Erythroblast (primary cell): ENCODE measurements at regions not wholly inside any gene's neighbourhood (a gene's known extent, or its start where the extent isn't known, plus 50 kb on each side); places are given as distances from the start of the nearest gene placed in this dataset.
"Not testable (repeated sequence)": the region's sequence is repeated elsewhere in the genome, so short reads cannot be mapped to it uniquely, and the experiment has no call there.

ENCODE experiments used
- DNase-seq, 2 experiments: peaks; one replicate each; lab custom pipeline; 2025; lab: John Stamatoyannopoulos, UW
- GATA1 ChIP-seq: IDR thresholded peaks from 2 replicates; pipeline ENCODE4 v1.6.1; 2011; ENCODE audit warnings: low read depth, mild to moderate bottlenecking, control low read depth, low read length, moderate library complexity
- POLR2A ChIP-seq: IDR thresholded peaks from 2 replicates; pipeline ENCODE4 v1.6.1; 2011; ENCODE audit warnings: mild to moderate bottlenecking, low read length

DNA sequence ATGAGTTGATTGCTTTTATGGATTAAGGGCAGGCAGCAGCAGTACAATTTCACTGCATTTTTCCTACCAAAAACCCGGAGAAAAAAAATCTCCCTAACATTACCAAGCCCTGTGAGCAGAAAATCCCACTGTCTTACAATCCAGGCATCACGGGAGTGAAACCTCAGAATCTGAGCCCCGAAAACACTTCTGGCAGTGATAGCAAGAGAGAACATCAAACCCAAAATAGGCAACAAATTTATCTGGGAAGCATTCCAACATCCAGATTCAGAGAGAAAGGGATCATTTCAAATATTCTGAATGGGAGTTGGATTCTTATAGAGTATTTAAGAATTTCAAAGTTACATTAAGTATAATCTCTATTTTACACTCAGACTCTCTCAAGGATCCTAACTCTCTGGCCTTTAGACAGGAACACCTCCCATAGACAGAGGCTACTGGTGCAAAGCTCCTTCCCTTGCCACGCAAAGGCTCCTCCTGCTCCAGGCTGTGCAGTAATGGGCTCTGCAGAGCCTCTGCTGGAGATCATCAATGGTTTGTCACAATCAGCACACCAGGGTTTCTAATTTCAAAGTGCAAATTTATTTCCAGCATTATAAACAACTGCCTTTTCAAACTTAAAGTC lies 256.9 kb downstream of the PARM1 start:
- TF ChIP-seq POLR2A (no peak), GATA1 (no peak)
- no peak for DNase-seq

DNA sequence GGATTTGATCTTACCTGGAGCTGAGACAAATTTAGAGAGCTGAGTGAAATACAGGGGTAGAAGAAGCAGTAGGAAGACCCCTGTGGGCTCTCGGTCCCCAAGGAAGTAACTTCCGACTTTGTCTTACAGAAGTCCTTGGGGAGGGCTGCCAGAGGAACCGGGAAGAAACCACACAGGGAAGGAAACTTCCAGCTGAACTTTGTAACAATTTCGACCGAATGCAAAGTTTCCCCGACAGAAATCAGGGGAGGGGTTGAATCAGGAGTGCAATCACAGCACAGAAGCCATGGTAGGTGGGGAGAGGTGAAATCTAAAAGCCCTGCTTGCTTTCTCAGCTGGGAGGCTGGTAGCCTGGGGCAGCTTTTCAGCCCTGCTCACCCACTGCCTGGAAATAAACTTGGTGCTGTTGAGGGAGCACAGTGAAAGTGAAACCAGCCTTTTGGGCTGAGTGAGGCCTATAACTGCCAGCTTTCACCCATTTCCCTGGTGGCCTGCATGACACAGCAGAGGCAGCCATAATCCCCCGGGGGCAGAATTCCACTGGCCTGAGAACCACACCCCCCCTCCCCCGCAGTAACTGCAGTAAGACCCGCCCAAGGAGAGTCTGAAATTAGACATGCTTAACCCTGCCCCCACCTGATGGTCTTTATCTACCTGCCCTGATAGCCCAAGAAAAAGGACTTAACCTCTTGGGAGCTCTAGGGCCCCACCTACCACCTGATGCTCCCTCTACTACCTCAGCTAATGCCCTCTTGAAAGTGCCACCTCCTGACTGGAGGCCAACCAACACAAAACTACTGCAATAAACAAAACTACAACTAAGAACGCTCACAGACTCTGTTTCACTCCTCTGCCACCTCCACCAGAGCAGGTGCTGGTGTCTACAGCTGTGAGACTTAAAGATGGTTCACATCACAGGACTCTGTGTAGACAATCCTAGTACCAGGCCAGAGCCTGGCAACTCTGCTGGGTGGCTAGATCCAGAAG lies 248.2 kb downstream of the PARM1 start:
- no peak for TF ChIP-seq GATA1
- TF ChIP-seq POLR2A: no peak
- no peak for DNase-seq

DNA sequence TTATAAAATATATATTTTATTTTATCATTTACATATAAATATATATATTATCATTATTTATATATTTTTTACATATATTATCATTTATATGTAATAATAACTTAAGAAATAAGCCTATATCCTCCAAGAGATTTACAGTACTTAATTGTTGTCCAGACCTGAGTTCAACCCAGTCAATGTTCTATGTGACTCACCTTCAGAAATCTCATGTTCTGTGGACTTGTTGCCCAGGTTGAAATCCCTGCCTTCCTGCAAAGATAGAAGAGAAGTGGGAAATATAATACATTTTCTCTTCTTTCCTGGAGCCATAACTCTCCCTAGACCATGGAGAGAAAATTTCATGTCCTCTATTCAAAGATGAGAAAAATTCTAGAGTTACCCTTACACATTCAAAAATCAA lies 247.3 kb downstream of the PARM1 start:
- no peak for DNase-seq
- TF ChIP-seq POLR2A (no peak), GATA1 (no peak)

GRCh38 chr4:75179510-75179909 lies 246.6 kb downstream of the PARM1 start:
- TF ChIP-seq GATA1: no peak
- no peak for TF ChIP-seq POLR2A

DNA sequence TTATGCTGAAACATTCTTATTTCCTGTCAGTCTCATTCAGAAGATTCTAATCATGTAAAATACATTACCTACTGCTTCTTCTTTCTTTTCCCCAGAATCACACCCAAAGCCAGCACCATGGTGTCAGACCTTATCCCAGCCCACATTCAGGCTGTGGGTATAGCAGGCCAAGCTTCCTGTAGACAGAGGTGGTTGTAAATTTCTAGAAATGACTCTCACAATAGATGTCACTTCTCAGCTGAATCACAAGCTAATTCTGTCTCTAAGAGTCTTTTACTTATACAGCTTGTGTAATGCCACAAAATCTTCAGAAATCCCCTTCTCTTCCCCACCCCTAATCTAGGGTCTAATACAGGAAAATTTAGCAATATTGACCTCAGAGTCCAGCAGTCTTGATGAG lies 239.6 kb downstream of the PARM1 start:
- TF ChIP-seq POLR2A: no peak
- no peak for TF ChIP-seq GATA1
- no peak for DNase-seq

More at GRCh38 chr4:75179510-75179909, 246.6 kb downstream of the PARM1 start:
- no peak for DNase-seq

- TF ChIP-seq GATA1: no peak
- TF ChIP-seq POLR2A: no peak
- DNase-seq: no peak
These were observed 236.5 kb downstream of the PARM1 start for GRCh38 chr4:75169427-75169826.

DNA sequence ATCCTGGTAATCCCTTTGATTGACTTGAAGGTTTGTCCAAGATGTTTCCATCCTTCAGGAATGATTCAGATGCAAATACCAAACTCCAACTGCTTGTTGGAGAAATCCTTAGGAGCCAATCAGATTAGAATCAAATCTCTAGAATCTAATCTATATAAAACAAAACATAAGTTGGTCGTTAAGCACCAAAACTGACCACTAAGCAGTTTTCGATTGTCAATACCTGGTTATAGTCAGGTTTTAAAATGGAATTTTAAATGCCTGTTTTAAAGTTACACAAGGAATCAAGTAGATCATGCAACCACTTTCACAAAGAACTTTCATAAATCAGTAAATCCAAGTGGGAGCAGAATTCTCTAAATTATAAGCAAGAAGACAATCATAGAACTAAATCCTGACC lies 236.1 kb downstream of the PARM1 start:
- TF ChIP-seq GATA1 (no peak), POLR2A (no peak)
- DNase-seq: no peak

DNA sequence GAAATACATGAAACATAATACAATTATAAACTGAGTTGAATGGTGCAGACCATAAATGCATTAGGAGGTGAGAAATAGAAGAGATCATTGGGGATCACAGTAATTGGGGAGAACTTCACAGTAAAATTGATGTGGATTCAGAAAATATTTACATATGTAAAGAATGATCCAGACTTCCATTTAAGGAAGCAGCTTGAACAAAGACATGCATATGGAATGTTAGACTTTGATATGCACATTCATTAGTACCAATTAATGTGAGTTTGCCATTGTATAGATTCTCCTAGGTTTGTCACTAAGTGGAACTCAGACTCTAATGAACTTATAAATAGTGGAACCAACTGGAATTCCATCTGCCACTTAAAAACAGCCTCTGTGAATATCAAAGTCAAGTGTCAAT lies 235.6 kb downstream of the PARM1 start:
- DNase-seq: no peak
- TF ChIP-seq GATA1 (no peak), POLR2A (no peak)

- DNase-seq: not testable (repeated sequence)
These were observed 232.2 kb downstream of the PARM1 start for GRCh38 chr4:75165100-75165499.

GRCh38 chr4:75158451-75158850 lies 225.5 kb downstream of the PARM1 start:
- DNase-seq: no peak
- TF ChIP-seq POLR2A (no peak), GATA1 (no peak)

DNA sequence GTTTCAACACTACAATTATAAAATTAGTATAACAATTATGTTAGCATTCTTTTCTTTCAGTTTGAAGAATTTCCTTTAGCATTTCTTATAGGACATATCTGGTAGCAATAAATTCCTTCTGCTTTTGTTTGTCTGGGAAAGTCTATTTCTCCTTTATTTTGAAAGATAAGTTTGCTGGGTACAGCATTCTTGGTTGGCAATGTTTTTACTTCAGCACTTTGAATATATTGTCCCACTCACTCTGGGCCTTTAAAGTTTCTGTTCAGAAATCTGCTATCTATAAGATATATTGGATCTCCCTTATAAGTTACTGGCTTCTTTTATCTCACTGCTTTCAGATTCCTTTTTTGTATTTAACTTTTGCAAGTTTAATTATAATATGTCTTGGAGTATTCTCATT lies 222.1 kb downstream of the PARM1 start:
- no peak for DNase-seq
- TF ChIP-seq POLR2A (no peak), GATA1 (no peak)

GRCh38 chr4:75146223-75146622 lies 213.3 kb downstream of the PARM1 start:
- DNase-seq: no peak
- no peak for TF ChIP-seq GATA1
- no peak for TF ChIP-seq POLR2A

GRCh38 chr4:75144475-75144874 lies 211.6 kb downstream of the PARM1 start:
- TF ChIP-seq GATA1 (no peak), POLR2A (no peak)
- DNase-seq: no peak

DNA sequence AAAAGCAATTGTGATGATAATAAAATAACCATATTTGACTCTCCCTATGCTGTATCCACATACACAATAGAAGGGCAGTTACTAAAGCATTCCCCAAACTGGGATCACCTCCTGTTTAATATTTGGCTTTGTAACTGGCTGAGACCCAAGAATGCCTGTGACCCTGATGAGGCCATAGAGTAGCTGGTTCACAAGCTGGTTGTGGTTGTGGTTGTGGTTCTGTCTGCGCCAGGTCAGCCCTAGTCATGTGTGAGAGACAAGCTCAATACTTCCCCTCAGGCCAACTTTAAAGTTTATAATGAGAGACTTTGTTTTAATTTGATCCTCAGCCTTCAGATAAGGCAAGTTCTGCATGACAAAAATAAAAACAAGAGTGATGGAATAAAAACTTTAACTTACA lies 209.9 kb downstream of the PARM1 start:
- no peak for DNase-seq
- TF ChIP-seq POLR2A (no peak), GATA1 (no peak)
